H1 (cell line): ENCODE measurements at regions not wholly inside any gene's neighbourhood (a gene's known extent, or its start where the extent isn't known, plus 50 kb on each side); places are given as distances from the start of the nearest gene placed in this dataset.

Experiments used
- CTCF ChIA-PET: fragments of 300-600 bp; sonication (Branson Sonifier 250); formaldehyde crosslinking; loops from one replicate; lab custom pipeline; 2021; ENCODE audit not compliant: partially characterized antibody; lab: Charles Lee
- POLR2A ChIA-PET: fragments of 300-600 bp; sonication (Branson Sonifier 250); formaldehyde crosslinking; loops from one replicate; lab custom pipeline; 2021; ENCODE audit warnings: inconsistent platforms; ENCODE audit not compliant: partially characterized antibody; lab: Charles Lee
- DNase-seq, 2 experiments: peaks; one replicate each; pipeline versions ENCODE4 v3.0.0 to v3.0.0-alpha.2; 2010 to 2022; ENCODE audit warnings: low spot score in 2 of 2, low read depth in 1 of 2, mixed read lengths in 1 of 2
- FAIRE-seq: peaks from 2 replicates; lab custom pipeline; 2011; peaks lifted over from hg19 to GRCh38; lab: Jason Lieb, UNC
- H2AFZ ChIP-seq: 2 replicates; pipeline ENCODE4 v1.8.1; 2012; ENCODE audit warnings: low read length, inconsistent platforms
- H2AK5ac ChIP-seq: 2 replicates; pipeline ENCODE4 v1.6.1; 2013; ENCODE audit warnings: low read depth, low read length
- H2BK120ac ChIP-seq: replicated peaks from 2 replicates; pipeline ENCODE3; 2013; ENCODE audit warnings: low read depth, low read length, inconsistent platforms
- H2BK12ac ChIP-seq: 2 replicates; pipeline ENCODE4 v1.6.1; 2013; ENCODE audit warnings: low read depth, low read length
- H2BK15ac ChIP-seq: 2 replicates; pipeline ENCODE4 v1.6.1; 2013; ENCODE audit warnings: low read length
- H2BK20ac ChIP-seq: 2 replicates; pipeline ENCODE4 v1.6.1; 2013; ENCODE audit warnings: low read length
- H2BK5ac ChIP-seq: 2 replicates; pipeline ENCODE4 v1.6.1; 2013; ENCODE audit warnings: low read depth, low read length
- H3K14ac ChIP-seq: 2 replicates; pipeline ENCODE4 v1.6.1; 2013; ENCODE audit warnings: inconsistent platforms; ENCODE audit not compliant: insufficient read length
- H3K18ac ChIP-seq: 2 replicates; pipeline ENCODE4 v1.6.1; 2013; ENCODE audit warnings: low read length; ENCODE audit errors: extremely low read depth
- H3K23ac ChIP-seq: 2 replicates; pipeline ENCODE4 v1.6.1; 2013; ENCODE audit warnings: inconsistent platforms; ENCODE audit not compliant: insufficient read length
- H3K23me2 ChIP-seq: 2 replicates; pipeline ENCODE4 v1.6.1; 2013; ENCODE audit warnings: low read depth, low read length
- H3K27ac ChIP-seq: 2 replicates; pipeline ENCODE4 v1.6.1; 2011; ENCODE audit warnings: low read depth, low read length, inconsistent platforms
- H3K27me3 ChIP-seq, 4 experiments: replicated peaks in 1 of 4; 1 replicate in 1 of 4; 2 replicates in 3 of 4; pipeline versions ENCODE4 v1.6.1 to v1.8.1; 2011 to 2013; ENCODE audit warnings: low read length in 3 of 4, mild to moderate bottlenecking in 3 of 4, inconsistent platforms in 2 of 4, mixed read lengths in 2 of 4, moderate library complexity in 1 of 4; ENCODE audit not compliant: control insufficient read depth in 3 of 4, insufficient read depth in 3 of 4; ENCODE audit errors: extremely low read depth in 1 of 4
- H3K36me3 ChIP-seq, 4 experiments: 2 replicates each; pipeline versions ENCODE4 v1.6.1 to v1.8.1; 2011 to 2013; ENCODE audit warnings: mild to moderate bottlenecking in 4 of 4, low read length in 3 of 4, moderate library complexity in 2 of 4, control low read depth in 1 of 4, inconsistent platforms in 1 of 4; ENCODE audit not compliant: insufficient read depth in 4 of 4, control insufficient read depth in 2 of 4
- H3K4ac ChIP-seq: replicated peaks from 2 replicates; pipeline ENCODE3; 2013; ENCODE audit warnings: low read length, low read depth, mixed read lengths, inconsistent platforms; ENCODE audit not compliant: insufficient read length
- H3K4me1 ChIP-seq, 4 experiments: replicated peaks in 1 of 4; 1 replicate in 1 of 4; 2 replicates in 3 of 4; pipeline versions ENCODE4 v1.6.1 to v1.8.1; 2011 to 2013; ENCODE audit warnings: low read length in 3 of 4, inconsistent platforms in 2 of 4, mixed read lengths in 1 of 4; ENCODE audit not compliant: insufficient read depth in 4 of 4, control insufficient read depth in 3 of 4
- H3K4me2 ChIP-seq, 2 experiments: 2 replicates each; pipeline versions ENCODE4 v1.6.1 to v1.8.1; 2011 to 2013; ENCODE audit warnings: low read depth in 2 of 2, low read length in 2 of 2, control low read depth in 1 of 2, inconsistent platforms in 1 of 2, mild to moderate bottlenecking in 1 of 2; ENCODE audit not compliant: insufficient read depth in 1 of 2
- H3K4me3 ChIP-seq, 4 experiments: fragments of 200-600, 300-600 bp in 1 of 4; sonication (generic), shearing (Covaris generic), sonication (Bioruptor Twin) in 1 of 4; 2 replicates each; pipeline versions ENCODE4 v1.5.1 to v1.8.1; 2011 to 2016; ENCODE audit warnings: low read length in 4 of 4, low read depth in 3 of 4, control low read depth in 2 of 4, inconsistent platforms in 2 of 4, mild to moderate bottlenecking in 2 of 4, mixed read lengths in 1 of 4, moderate library complexity in 1 of 4; ENCODE audit not compliant: insufficient read depth in 2 of 4; ENCODE audit errors: extremely low read depth in 1 of 4
- H3K56ac ChIP-seq: replicated peaks from 2 replicates; pipeline ENCODE3; 2013; ENCODE audit warnings: low read depth, mild to moderate bottlenecking, mixed read lengths, low read length, inconsistent platforms; ENCODE audit not compliant: insufficient read length
- H3K79me1 ChIP-seq: 2 replicates; pipeline ENCODE4 v1.6.1; 2013; ENCODE audit warnings: low read depth, low read length, control low read depth
- H3K79me2 ChIP-seq, 2 experiments: 2 replicates each; pipeline versions ENCODE4 v1.6.1 to v1.8.1; 2012 to 2013; ENCODE audit warnings: low read length in 2 of 2, mild to moderate bottlenecking in 2 of 2, inconsistent platforms in 1 of 2; ENCODE audit not compliant: insufficient read depth in 2 of 2, control insufficient read depth in 1 of 2
- H3K9ac ChIP-seq, 4 experiments: replicated peaks in 1 of 4; 1 replicate in 1 of 4; 2 replicates in 3 of 4; pipeline versions ENCODE4 v1.6.1 to v1.8.1; 2011 to 2013; ENCODE audit warnings: low read depth in 3 of 4, low read length in 3 of 4, control low read depth in 2 of 4, mild to moderate bottlenecking in 2 of 4, moderate library complexity in 2 of 4, inconsistent platforms in 1 of 4; ENCODE audit errors: extremely low read depth in 1 of 4
- H3K9me3 ChIP-seq, 2 experiments: 2 replicates each; pipeline versions ENCODE4 v1.6.1 to v1.8.1; 2012 to 2013; ENCODE audit warnings: mild to moderate bottlenecking in 2 of 2, moderate library complexity in 2 of 2, control low read depth in 1 of 2, inconsistent platforms in 1 of 2, low read depth in 1 of 2, low read length in 1 of 2, mixed read lengths in 1 of 2; ENCODE audit not compliant: insufficient read depth in 2 of 2
- H4K20me1 ChIP-seq, 2 experiments: replicated peaks in 1 of 2; 2 replicates each; pipeline versions ENCODE3 to v1.8.1; 2011 to 2013; ENCODE audit warnings: inconsistent platforms in 2 of 2, low read length in 2 of 2, mild to moderate bottlenecking in 1 of 2; ENCODE audit not compliant: insufficient read depth in 2 of 2, control insufficient read depth in 1 of 2
- H4K5ac ChIP-seq: 2 replicates; pipeline ENCODE4 v1.6.1; 2013; ENCODE audit warnings: low read length, low read depth, mixed read lengths, inconsistent platforms; ENCODE audit not compliant: insufficient read length
- H4K8ac ChIP-seq: 2 replicates; pipeline ENCODE4 v1.8.0; 2013; ENCODE audit warnings: mild to moderate bottlenecking, moderate library complexity, low read length, inconsistent platforms; ENCODE audit not compliant: insufficient read depth; ENCODE audit errors: extremely low read depth
- H4K91ac ChIP-seq: replicated peaks from 2 replicates; pipeline ENCODE3; 2013; ENCODE audit warnings: low read length, mixed read lengths, inconsistent platforms; ENCODE audit not compliant: insufficient read length
- ASH2L ChIP-seq: fragments of 200-600, 300-600 bp; sonication (generic); IDR thresholded peaks from one replicate; pipeline ENCODE4 v1.7.1; 2017; ENCODE audit warnings: low read length
- CHD1 ChIP-seq: IDR thresholded peaks from 2 replicates; pipeline ENCODE4 v1.6.1; 2012; ENCODE audit warnings: low read depth, low read length, improper control_type of control experiment
- EGR1 ChIP-seq: IDR thresholded peaks from 2 replicates; pipeline ENCODE4 v1.6.1; 2011; ENCODE audit warnings: low read depth, low read length, borderline replicate concordance
- HDAC2 ChIP-seq, 2 experiments: fragments of 300-600 bp in 1 of 2; sonication (generic) in 1 of 2; IDR thresholded peaks; 2 replicates each; pipeline ENCODE4 v1.6.1; 2011 to 2012; ENCODE audit warnings: low read depth in 2 of 2, low read length in 2 of 2, mild to moderate bottlenecking in 2 of 2, moderate library complexity in 2 of 2, borderline replicate concordance in 1 of 2, inconsistent platforms in 1 of 2
- JUN ChIP-seq: IDR thresholded peaks from 2 replicates; pipeline ENCODE4 v1.6.1; 2011; ENCODE audit warnings: low read depth, mild to moderate bottlenecking, improper control_type of control experiment, low read length
- NANOG ChIP-seq: IDR thresholded peaks from 2 replicates; pipeline ENCODE4 v1.6.1; 2011; ENCODE audit warnings: low read length, low read depth, mild to moderate bottlenecking, inconsistent platforms; ENCODE audit not compliant: insufficient read depth, poor library complexity, severe bottlenecking
- SIN3A ChIP-seq, 2 experiments: IDR thresholded peaks in 1 of 2; conservative IDR thresholded peaks in 1 of 2; 2 replicates each; pipeline ENCODE4 v1.6.1; 2011 to 2012; ENCODE audit warnings: low read length in 2 of 2, improper control_type of control experiment in 1 of 2, low read depth in 1 of 2, mild to moderate bottlenecking in 1 of 2
- SP1 ChIP-seq: IDR thresholded peaks from 2 replicates; pipeline ENCODE4 v1.6.1; 2011; ENCODE audit warnings: low read depth, low read length
- TCF12 ChIP-seq: IDR thresholded peaks from 2 replicates; pipeline ENCODE4 v1.6.1; 2011; ENCODE audit warnings: low read depth, mild to moderate bottlenecking, low read length
- YY1 ChIP-seq: IDR thresholded peaks from 2 replicates; pipeline ENCODE4 v1.6.1; 2011; ENCODE audit warnings: low read depth, mild to moderate bottlenecking, low read length
- WGBS, 2 experiments: shearing (Covaris generic) in 1 of 2; methylation state at CpG; one replicate each; pipeline versions ENCODE4 v1.1.6 to v1.1.7; 2013 to 2015; ENCODE audit warnings: low lambda C conversion rate in 2 of 2, mixed read lengths in 2 of 2, inconsistent platforms in 1 of 2, low coverage in 1 of 2, missing lambda C conversion rate in 1 of 2; ENCODE audit not compliant: insufficient replicate concordance in 2 of 2, insufficient coverage in 1 of 2, insufficient read length in 1 of 2; ENCODE audit errors: extremely low coverage in 1 of 2, missing lambda C conversion rate in 1 of 2; 5-methylcytosine and 5-hydroxymethylcytosine counted together

- no peak overlapping the region for H3K14ac ChIP-seq
- no peaks in the 10 kb centered on the region for H4K20me1 ChIP-seq
- H3K4me1 ChIP-seq = no peaks in the 10 kb centered on the region
- no peak overlapping the region for H2BK120ac ChIP-seq
- no peak overlapping the region for H3K4me3 ChIP-seq
- H4K5ac ChIP-seq = no peak overlapping the region
- no peaks in the 10 kb centered on the region for H3K79me2 ChIP-seq
- no peak overlapping the region for H2BK5ac ChIP-seq
- no peak overlapping the region for H2BK12ac ChIP-seq
- H2BK15ac ChIP-seq = no peak overlapping the region
- H3K56ac ChIP-seq = no peak overlapping the region
- H3K27me3 ChIP-seq = no peaks in the 10 kb centered on the region
- no peaks in the 10 kb centered on the region for H3K36me3 ChIP-seq
- H3K23ac ChIP-seq = no peak overlapping the region
- no peak overlapping the region for H4K8ac ChIP-seq
- WGBS, 2 experiments = 90% methylated on average over 1 of the region's 1 CpG; no CpG with 5 or more reads in 1 of the 2 experiments
- no peak overlapping the region for H2AK5ac ChIP-seq
- TF ChIP-seq YY1 (no peak), ASH2L (no peak), NANOG (no peak), EGR1 (no peak), SP1 (no peak), JUN (no peak), HDAC2 (IDR thresholded peaks at IDR 0.05; ENCODE audit: borderline replicate concordance in 1 of 2, low read depth in 2 of 2, low read length in 2 of 2) (no peak), SIN3A (conservative IDR thresholded peaks at IDR 0.05 in 1 of 2, IDR thresholded peaks at IDR 0.05 in 1 of 2; ENCODE audit: low read depth in 1 of 2, low read length in 2 of 2) (no peak), TCF12 (no peak), CHD1 (no peak)
- H3K9me3 ChIP-seq = peaks cover 52 to 61% of the 10 kb centered on the region in 2 experiments
- H3K4me2 ChIP-seq = no peak overlapping the region
- H3K23me2 ChIP-seq = no peaks in the 10 kb centered on the region
- no peak overlapping the region for H3K18ac ChIP-seq
- no peak overlapping the region for H3K27ac ChIP-seq
- H3K9ac ChIP-seq = no peak overlapping the region
- FAIRE-seq (no peak), DNase-seq (no peak)
- no peak overlapping the region for H2AFZ ChIP-seq
- H2BK20ac ChIP-seq = no peak overlapping the region
- no peaks in the 10 kb centered on the region for H3K79me1 ChIP-seq
- POLR2A ChIA-PET = no interaction called here
- CTCF ChIA-PET = no interaction called here
- H3K4ac ChIP-seq = no peak overlapping the region
- no peak overlapping the region for H4K91ac ChIP-seq
Observed at GRCh38 chr6:159481897-159482296, 211.1 kb downstream of the SOD2 start.
